ENCODE measurements at regions not wholly inside any gene's neighbourhood (a gene's known extent, or its start where the extent isn't known, plus 50 kb on each side); places are given as distances from the start of the nearest gene placed in this dataset.
A peak's percentile ranks its signal among the peaks of the same experiment; 100 is the strongest.

DNA sequence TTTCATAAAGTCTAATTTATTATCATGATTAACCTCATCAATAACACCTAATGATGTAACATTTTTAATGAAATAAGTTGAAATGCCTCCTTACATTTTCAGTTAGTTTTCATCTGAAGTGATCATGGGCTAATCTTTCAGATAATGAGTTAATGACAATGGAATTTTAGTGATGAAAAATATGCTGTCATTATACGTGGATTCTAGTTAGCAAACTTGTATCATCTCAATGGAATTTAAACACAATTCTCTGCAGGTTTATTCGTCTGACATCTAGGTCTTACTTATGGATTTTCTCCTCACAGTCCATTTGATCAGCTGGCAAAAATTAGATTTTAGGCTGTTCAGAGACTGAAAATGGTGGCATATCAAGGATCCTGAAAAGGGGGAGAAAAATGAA, 885.0 kb downstream of the SLC4A3 start:
- DNase-seq: no peak

DNA sequence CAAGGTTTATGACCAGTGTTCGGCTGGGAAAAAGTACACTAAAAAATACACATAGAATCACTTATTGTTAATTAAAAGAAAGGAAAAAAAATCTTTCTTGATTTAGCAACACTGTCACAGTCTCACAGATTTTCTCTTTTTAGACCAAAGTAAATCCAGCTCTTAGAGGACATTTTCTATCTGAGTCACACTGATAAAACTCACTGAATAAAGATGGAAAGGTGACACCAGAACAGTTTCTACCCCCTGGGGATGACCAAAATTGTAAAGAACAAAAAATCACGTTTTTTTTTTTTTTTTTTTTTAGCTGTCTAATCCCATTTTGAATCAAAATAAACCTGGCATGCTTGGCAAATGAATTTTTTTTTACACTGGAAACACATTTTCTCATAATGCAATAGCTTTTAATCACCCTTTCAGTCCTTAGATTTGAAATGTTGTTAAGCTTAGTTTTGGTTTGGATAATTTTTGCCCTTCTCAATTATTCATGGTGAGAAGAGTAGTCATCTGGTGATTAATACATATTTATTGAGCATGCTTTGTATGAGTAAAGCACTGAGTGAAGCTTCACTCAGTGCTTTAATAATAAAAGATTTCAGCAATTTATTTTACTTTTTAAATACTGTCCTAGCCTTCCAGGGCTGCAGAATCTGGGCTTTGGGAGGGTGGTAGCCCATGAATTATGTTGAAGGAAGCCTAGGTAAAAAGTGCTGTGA, 886.3 kb downstream of the SLC4A3 start:
- no peak for DNase-seq

DNA sequence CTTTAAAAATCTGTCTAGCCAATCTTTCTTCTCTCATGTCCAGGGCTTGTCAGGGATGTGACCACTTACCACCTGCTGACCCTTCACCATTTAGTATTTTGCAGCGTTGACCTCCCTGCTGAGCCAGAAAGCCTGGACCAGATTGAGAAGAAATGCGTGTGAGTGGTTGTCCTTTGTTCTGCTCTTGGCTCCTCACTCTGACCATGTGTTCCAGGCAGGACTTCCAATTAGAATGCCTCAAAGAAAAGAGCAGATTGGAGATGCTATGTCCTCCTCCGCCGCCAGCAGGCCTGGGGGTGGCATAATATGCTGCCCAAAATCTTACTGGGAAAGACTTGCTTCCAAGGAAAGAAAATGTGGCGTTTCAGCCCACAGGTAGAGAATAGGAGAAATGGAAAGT, 894.1 kb downstream of the SLC4A3 start:
- no peak for DNase-seq

DNA sequence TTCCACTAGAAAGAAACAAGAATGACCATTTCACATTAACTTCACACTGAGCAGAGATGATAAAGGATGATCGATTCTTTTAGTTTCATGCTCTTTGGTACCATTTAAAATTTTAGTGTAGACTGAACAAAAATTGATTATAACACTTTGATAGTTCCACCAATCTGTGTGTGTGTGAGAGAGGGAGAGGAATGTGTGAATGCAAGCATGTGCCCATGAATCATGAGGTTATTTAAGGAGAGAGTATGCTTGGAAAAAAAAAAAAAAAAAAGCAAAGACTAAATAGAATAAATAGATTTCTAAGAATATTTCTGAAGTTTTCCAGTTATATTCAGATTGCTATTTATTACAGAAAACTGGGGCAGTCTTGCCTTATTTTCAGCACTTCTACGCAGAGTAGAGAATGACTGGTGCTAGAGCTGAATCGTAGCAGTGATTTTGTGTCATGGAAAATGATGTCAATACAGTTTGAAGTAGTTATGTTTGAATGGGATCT, 900.8 kb downstream of the SLC4A3 start:
- no peak for DNase-seq

GRCh38 chr2:220531216-220531615, 903.8 kb downstream of the SLC4A3 start:
- DNase-seq: no peak

- DNase-seq: peak; percentile 3
Measured at GRCh38 chr2:220533485-220533884, 906.1 kb downstream of the SLC4A3 start.

GRCh38 chr2:220539481-220539880, 912.1 kb downstream of the SLC4A3 start:
- DNase-seq: no peak

DNA sequence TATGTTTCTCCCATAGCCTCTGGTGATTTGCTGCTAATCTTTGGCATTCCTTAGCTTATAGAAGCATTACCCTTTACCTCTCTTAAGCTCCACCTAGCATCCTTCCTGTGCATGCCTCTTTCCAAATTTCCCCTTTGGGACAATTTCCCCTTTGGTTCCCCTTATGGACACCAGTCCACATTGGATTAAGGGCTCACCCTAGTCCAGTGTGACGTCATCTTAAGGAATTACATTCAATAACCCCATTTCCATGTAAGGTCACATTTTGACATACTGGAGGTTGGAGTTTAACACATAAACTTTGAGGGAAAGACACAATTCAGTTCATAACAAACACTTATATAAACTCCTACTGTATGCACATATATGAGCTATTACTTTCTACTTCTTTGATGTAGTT, 916.6 kb downstream of the SLC4A3 start:
- no peak for DNase-seq

DNA sequence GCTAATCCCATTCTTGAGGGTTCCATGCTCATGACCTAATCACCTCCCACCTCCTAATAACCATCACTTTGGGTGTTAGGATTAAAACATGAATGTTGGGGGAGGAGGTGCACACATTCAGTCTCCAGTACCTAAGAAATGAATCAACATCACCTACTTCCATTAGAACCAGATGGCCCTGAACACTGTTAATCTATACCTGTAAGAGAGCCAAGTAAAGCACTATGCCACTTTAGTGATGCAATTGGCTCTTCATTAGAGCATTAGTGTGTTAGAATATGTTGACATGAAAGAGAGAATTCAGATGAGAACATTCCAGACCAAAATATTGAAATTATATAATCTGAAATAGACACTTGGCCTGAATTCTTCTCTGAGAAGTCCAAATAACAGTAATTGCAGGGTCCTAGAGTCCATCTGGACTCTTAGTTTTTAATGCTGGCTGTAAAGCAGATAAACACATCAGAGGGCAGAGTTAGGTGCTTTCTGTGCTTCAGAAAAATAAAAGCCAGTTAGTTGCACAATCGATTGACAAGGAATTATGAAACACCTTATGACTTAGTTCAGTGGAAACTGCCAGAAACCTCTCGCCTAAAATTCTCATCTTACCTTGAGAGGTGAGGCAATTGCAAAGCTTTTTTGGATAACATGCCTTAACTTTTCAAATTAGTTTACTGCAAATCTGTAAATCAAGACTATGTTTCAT, 923.7 kb downstream of the SLC4A3 start:
- DNase-seq: no peak

DNA sequence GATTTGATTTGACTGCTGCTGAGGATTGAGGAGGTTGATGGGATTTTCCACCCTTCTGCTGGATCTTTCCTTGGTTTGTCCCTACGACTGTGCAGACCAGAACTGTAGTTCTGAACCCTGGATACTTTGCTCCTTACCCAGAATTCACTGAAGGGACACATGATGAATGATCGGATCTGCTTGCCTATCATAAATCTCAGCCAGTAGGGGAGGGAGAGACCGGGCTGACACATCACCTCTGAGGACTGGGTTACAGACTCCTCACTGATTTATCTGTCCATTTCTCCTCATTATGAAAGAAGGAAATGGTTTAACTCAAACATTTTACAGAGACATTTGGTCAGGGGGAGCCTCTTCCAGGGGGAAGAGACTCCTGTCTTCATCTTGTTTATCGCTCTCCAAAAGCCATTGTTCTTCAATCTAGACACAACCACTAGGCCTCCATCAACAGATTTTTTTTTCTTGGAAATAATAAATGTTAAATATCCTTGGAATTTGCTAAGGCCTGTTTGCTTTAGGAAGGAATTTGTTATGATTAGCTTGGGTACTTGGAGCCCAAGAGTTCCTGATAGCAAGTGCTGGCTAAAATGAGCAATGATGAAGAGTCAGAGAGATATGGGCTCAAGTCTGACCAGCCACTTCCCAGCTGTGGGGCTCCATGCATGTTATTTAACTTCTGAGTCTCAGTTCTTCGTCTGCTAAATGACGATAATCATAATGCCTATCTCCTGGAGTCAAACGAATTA, 925.5 kb downstream of the SLC4A3 start:
- no peak for DNase-seq

DNA sequence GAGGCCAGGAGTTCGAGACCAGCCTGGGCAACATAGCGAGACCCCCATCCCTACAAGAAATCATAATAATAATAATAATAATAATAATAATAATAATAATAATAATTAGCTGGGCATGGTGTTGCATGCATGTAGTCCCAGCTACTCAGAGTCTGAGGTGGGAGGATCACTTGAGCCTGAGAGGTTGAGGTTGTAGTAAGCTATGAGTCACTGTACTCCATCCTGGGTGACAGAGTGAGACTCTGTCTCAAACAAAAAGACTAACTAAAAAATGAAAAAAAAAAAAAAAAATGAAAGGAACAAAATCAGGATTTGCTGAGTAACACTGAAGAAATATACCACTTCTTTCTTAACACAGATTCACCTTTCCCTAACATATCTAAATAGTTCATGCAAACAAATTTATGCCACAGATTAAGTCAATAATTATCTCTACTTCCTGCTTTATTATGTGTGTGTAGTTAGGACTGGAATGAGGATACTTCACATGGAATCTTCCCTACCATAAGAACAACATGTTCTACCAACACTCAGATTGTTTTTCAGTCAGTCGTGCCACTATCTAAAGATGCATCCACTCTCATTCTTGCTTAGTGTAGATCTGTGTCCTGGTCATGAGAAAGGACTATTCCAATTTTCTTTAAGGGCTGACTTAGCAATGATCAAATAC, 928.7 kb downstream of the SLC4A3 start:
- DNase-seq: no peak

- no peak for DNase-seq
Measured at GRCh38 chr2:220556658-220557057, 929.2 kb downstream of the SLC4A3 start.

DNA sequence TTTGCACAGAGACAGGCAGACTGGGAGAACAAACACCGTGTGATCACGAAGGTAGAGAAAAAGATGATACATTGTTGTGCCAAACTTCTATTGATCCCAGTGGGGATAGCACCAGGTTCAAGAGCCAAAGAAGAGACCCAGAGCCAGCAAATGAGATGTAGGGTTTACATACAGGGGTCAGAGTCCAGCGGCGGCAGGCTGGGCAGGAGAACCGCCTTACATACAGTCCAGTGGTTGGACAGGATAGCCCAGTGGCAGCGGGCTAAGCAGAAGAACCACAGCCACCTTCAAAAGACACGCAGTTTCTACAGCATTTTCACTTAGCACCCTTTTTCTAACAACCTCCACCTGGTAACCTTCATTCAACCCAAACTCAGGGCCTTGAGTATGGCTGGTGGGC, 932.8 kb downstream of the SLC4A3 start:
- DNase-seq: no peak

DNA sequence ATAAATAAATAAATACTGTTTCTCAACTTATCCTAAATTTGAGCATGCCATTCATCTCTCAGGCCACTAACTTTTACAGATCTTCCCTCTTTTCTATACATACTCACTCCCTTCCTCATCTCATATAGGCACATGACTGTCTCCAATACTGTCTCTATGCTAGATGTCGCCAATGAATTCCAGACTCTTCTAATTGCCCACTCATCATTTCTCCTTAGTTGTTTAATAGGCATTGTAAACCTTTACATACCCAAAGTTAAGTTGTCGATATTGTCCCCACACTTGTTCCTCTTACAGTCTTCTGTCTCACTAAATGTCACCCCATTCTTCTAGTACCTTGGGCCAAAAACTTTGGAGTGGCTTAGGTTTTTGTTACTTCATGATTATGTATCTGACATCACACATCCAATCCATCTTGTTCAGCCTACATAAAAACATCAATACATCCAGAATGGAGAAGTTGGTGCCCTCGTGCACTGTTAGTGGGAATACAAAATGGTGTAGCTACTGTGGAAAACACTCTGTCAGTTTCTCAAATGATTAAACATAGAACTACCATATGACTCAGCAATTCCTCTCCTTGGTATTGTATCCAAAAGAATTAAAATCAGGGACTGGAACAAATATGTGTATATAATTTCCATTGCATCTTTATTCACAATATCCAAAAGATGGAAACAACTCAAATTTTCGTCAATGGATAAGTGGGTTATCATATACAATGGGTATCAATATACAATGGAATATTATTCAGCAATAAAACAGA, 935.1 kb downstream of the SLC4A3 start:
- no peak for DNase-seq

DNA sequence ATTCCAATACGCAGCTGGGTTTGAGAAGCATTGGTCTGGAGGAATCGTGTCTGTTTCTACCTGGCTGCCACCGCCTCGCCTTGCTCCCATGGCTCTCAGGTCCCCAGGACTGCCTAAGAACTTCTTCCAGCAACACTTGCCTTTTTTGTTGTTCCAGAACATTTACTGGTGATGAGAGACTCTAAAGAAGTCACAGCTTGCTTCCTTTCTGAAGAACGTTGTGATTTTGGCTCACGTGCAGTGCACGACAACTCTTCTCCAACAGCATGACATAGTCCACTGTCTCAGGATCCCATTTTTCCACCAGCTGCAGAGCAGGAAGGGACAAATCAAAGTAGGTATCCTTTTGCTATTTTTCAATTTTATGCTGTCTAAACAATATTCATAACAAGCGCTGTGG, 940.9 kb downstream of the SLC4A3 start:
- DNase-seq: no peak

- no peak for DNase-seq
Measured at GRCh38 chr2:220569112-220569897, 941.9 kb downstream of the SLC4A3 start.

DNA sequence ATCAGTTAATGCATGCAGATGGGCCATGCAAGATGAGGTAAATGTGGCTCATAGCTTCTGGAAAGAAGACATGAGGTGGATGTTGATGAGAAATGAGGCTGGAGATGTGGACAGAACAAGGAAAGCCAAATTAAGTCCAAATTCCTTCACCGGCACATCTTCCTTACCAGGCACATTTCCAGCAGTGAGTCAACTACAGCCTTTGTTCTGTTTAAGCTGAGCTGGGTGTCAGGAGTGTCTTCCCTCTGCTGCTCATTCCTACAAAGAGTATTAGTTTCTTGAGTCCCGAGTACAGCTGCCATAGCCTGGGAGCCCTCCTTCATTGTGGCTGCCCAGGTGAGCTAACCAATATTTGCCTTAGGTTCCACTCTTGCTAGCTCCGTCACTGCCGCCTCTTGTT, 945.0 kb downstream of the SLC4A3 start:
- no peak for DNase-seq

DNA sequence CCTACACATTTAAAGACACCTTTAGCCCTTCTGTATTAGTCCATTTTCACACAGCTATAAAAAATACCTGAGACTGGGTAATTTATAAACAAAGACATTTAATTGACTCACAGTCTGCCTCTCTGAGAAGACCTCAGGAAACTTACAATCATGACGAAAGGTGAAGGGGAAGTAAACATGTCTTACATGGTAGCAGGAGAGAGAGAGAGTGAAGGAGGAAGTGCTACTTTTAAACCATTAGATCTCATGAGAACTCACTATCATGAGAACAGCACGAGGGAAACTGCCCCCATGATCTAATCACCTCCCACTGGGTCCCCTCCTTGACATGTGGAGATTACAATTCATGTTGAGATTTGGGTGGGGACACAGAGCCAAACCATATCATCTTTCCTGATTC, 946.6 kb downstream of the SLC4A3 start:
- DNase-seq: no peak

DNA sequence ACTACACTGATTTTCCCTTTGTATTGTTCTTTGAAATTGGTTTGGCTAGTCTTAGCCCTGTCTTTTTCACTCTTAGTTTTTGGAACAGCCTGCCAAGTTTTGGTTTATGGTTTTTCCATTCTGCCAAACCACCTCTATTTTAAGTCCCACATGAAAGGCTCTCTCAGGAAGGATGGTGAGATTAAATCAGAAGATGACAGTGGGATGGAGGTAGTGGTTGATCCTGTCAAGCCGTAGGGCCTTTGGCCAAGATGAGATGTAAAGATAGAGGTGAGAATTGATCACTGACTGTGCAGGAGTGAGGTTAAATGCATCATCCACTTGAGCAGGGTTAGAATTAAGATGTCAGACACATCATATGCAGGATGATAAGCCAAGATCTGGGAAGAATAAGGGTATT, 948.5 kb downstream of the SLC4A3 start:
- DNase-seq: no peak

DNA sequence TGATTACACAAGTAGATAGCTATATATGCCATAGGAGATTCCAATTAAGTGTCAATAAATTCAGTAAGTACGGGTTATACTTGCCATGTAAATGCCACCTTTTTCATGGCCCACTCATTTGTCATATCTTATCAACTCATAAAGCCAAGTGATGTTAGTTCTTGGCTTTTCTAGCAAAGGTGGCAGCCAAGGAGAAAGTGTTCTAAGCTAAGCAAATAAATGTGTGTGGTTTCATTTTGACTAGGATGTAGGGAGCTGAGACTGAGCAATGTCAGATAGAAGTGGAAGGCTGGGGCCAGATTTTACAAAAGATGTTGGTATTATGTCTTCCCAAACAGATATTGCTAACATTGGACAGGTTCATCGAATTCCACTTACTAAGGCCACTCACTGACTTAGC, 952.0 kb downstream of the SLC4A3 start:
- DNase-seq: no peak

- no peak for DNase-seq
Measured at GRCh38 chr2:220580113-220580512, 952.7 kb downstream of the SLC4A3 start.

DNA sequence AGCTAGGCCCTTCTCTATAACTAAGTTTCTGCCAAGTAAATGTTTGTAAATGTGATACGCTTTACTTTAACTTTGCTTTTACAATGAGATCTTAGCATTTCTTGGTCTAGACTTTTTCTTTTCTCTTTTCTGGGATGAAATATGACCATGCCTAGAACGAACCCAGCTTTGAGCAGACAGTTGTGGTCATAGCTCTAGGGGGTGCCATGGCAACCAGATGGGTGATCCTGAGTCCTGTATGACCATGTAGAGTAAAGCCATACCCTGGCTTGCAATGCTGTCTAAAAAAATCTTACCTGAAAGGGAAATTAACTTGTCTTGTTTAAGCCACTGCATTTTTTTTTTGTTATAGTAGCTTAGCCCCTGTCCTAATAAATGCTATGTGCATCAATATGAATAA, 956.3 kb downstream of the SLC4A3 start:
- DNase-seq: no peak
